Urinary bladder (tissue), 3 donors: ENCODE measurements at regions not wholly inside any gene's neighbourhood (a gene's known extent, or its start where the extent isn't known, plus 50 kb on each side); places are given as distances from the start of the nearest gene placed in this dataset.
"Not testable (repeated sequence)": the region's sequence is repeated elsewhere in the genome, so short reads cannot be mapped to it uniquely, and the experiment has no call there.

ENCODE experiments used
- DNase-seq: peaks from one replicate; pipeline ENCODE4 v3.0.0-alpha.2; 2015; ENCODE audit errors: extremely low spot score
- H3K27ac ChIP-seq: one replicate; pipeline ENCODE4 v1.5.1; 2013; ENCODE audit warnings: low read depth, mild to moderate bottlenecking, moderate library complexity
- H3K36me3 ChIP-seq: one replicate; pipeline ENCODE4 v1.6.1; 2013; ENCODE audit warnings: mild to moderate bottlenecking, moderate library complexity; ENCODE audit not compliant: insufficient read depth
- H3K4me1 ChIP-seq: one replicate; pipeline ENCODE4 v1.6.1; 2013; ENCODE audit warnings: mild to moderate bottlenecking, moderate library complexity; ENCODE audit not compliant: insufficient read depth
- H3K4me3 ChIP-seq: one replicate; pipeline ENCODE4 v1.5.1; 2013; ENCODE audit warnings: low read depth, low read length
- WGBS: extraction: QIAGEN DNeasy Blood & Tissue Kit; methylation state at CpG from one replicate; pipeline ENCODE4 v1.1.7; 2013; 5-methylcytosine and 5-hydroxymethylcytosine counted together
- donor health status: healthy with polysubstance abuse.
- donor health status: healthy.

GRCh38 chr13:44146138-44146537 is 227.5 kb upstream of the SERP2 start:
- Histone ChIP-seq H3K4me3 (no peak overlapping the region), H3K27ac (no peak overlapping the region), H3K4me1 (peaks cover 1% of the 10 kb centered on the region), H3K36me3 (no peaks in the 10 kb centered on the region)
- WGBS = 94% methylated on average over 1 of the region's 1 CpG
- DNase-seq = no peak

- Histone ChIP-seq H3K4me1 (peaks cover 1% of the 10 kb centered on the region), H3K27ac (no peak overlapping the region), H3K36me3 (no peaks in the 10 kb centered on the region), H3K4me3 (no peak overlapping the region)
- 85% methylated on average over 2 of the region's 2 CpGs for WGBS
- no peak for DNase-seq
Observed at GRCh38 chr13:44147233-44147632, 226.4 kb upstream of the SERP2 start.

- WGBS = 80% methylated on average over 2 of the region's 2 CpGs
- Histone ChIP-seq H3K4me1 (peaks cover under 1% of the 10 kb centered on the region), H3K4me3 (no peak overlapping the region)
Observed at GRCh38 chr13:44147648-44148047, 226.0 kb upstream of the SERP2 start.

GRCh38 chr13:44148159-44148914 is 225.3 kb upstream of the SERP2 start:
- no peak overlapping the region for H3K27ac ChIP-seq
- 91% methylated on average over 5 of the region's 5 CpGs for WGBS
- H3K4me1 ChIP-seq = no peaks in the 10 kb centered on the region
- H3K36me3 ChIP-seq = no peaks in the 10 kb centered on the region
- no peak for DNase-seq
- H3K4me3 ChIP-seq = no peak overlapping the region

More at GRCh38 chr13:44147648-44148047, 226.0 kb upstream of the SERP2 start:
- DNase-seq = no peak
- Histone ChIP-seq H3K27ac (no peak overlapping the region), H3K36me3 (no peaks in the 10 kb centered on the region)

- not testable (repeated sequence) for DNase-seq
- 92% methylated on average over 3 of the region's 3 CpGs for WGBS
Observed at GRCh38 chr13:44149231-44149630, 224.4 kb upstream of the SERP2 start.

GRCh38 chr13:44149821-44150220 is 223.8 kb upstream of the SERP2 start:
- DNase-seq = no peak
- Histone ChIP-seq H3K27ac (no peak overlapping the region), H3K36me3 (no peaks in the 10 kb centered on the region), H3K4me3 (no peak overlapping the region), H3K4me1 (no peaks in the 10 kb centered on the region)
- 95% methylated on average over 4 of the region's 4 CpGs for WGBS

More at GRCh38 chr13:44149231-44149630, 224.4 kb upstream of the SERP2 start:
- H3K36me3 ChIP-seq, H3K27ac ChIP-seq, H3K4me3 ChIP-seq, H3K4me1 ChIP-seq: not testable (repeated sequence)

- WGBS = 64% methylated on average over 2 of the region's 2 CpGs
- Histone ChIP-seq H3K27ac (no peak overlapping the region), H3K36me3 (no peaks in the 10 kb centered on the region), H3K4me3 (no peak overlapping the region), H3K4me1 (no peaks in the 10 kb centered on the region)
- DNase-seq = no peak
Observed at GRCh38 chr13:44151474-44151873, 222.2 kb upstream of the SERP2 start.

- Histone ChIP-seq H3K36me3 (no peaks in the 10 kb centered on the region), H3K4me3 (no peak overlapping the region), H3K4me1 (no peaks in the 10 kb centered on the region), H3K27ac (no peak overlapping the region)
- 75% methylated on average over 4 of the region's 4 CpGs for WGBS
- DNase-seq = no peak
Observed at GRCh38 chr13:44153496-44153895, 220.1 kb upstream of the SERP2 start.

GRCh38 chr13:44155422-44156293 is 218.0 kb upstream of the SERP2 start:
- H3K4me3 ChIP-seq = no peak overlapping the region
- peak; percentile 78 for DNase-seq
- no peaks in the 10 kb centered on the region for H3K4me1 ChIP-seq
- H3K36me3 ChIP-seq = no peaks in the 10 kb centered on the region
- H3K27ac ChIP-seq = no peak overlapping the region
- 30% methylated on average over 14 of the region's 14 CpGs for WGBS

- H3K4me3 ChIP-seq = no peak overlapping the region
- H3K27ac ChIP-seq = no peak overlapping the region
- no peak for DNase-seq
- no peaks in the 10 kb centered on the region for H3K4me1 ChIP-seq
- no peaks in the 10 kb centered on the region for H3K36me3 ChIP-seq
- WGBS = 37% methylated on average over 4 of the region's 4 CpGs
Observed at GRCh38 chr13:44156294-44156658, 217.3 kb upstream of the SERP2 start.

- H3K4me1 ChIP-seq = no peaks in the 10 kb centered on the region
- whole genome bisulfite sequencing = 86% methylated on average over 5 of the region's 5 CpGs
- no peak overlapping the region for H3K4me3 ChIP-seq
- no peaks in the 10 kb centered on the region for H3K36me3 ChIP-seq
- no peak for DNase-seq
- H3K27ac ChIP-seq = no peak overlapping the region
Observed at GRCh38 chr13:44157606-44158005, 216.0 kb upstream of the SERP2 start.

- no peak overlapping the region for H3K4me3 ChIP-seq
- DNase-seq = no peak
- no peak overlapping the region for H3K27ac ChIP-seq
- WGBS = 90% methylated on average over 2 of the region's 2 CpGs
- H3K36me3 ChIP-seq = no peaks in the 10 kb centered on the region
- H3K4me1 ChIP-seq = no peaks in the 10 kb centered on the region
Observed at GRCh38 chr13:44158098-44158521, 215.5 kb upstream of the SERP2 start.

GRCh38 chr13:44158881-44159632 is 214.6 kb upstream of the SERP2 start:
- no peak for DNase-seq
- no peaks in the 10 kb centered on the region for H3K36me3 ChIP-seq
- no peaks in the 10 kb centered on the region for H3K4me1 ChIP-seq
- no peak overlapping the region for H3K4me3 ChIP-seq
- 37% methylated on average over 15 of the region's 15 CpGs for WGBS
- H3K27ac ChIP-seq = no peak overlapping the region
